Smooth muscle cell of the brain vasculature (primary cell): ENCODE measurements at regions not wholly inside any gene's neighbourhood (a gene's known extent, or its start where the extent isn't known, plus 50 kb on each side); places are given as distances from the start of the nearest gene placed in this dataset.

ENCODE experiments used
- DNase-seq: peaks from one replicate; pipeline ENCODE4 v3.0.0-alpha.2; 2012; ENCODE audit warnings: low read depth, low spot score

- no peak for DNase-seq
These were observed 93.1 kb downstream of the FAT3 start for GRCh38 chr11:92317721-92318120.

DNA sequence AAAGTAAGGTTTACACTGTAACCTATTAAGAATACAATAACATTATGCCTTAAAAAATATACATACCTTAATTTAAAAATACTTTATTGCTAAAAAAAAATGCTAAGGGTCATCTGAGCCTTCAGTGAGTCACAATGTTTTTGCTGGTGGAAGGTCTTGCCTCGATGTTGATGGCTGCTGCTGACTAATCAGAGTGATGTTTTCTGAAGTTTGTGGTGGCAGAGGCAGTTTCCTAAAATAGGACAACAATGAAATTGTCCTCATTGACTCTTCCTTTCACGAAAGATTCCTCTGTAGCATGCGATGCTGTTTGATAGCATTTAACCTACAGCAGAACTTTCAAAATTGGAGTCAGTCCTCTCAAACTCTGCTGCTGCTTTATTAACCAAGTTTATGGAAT lies 97.6 kb downstream of the FAT3 start:
- DNase-seq = no peak

GRCh38 chr11:92324890-92325289 lies 100.3 kb downstream of the FAT3 start:
- DNase-seq = no peak

DNA sequence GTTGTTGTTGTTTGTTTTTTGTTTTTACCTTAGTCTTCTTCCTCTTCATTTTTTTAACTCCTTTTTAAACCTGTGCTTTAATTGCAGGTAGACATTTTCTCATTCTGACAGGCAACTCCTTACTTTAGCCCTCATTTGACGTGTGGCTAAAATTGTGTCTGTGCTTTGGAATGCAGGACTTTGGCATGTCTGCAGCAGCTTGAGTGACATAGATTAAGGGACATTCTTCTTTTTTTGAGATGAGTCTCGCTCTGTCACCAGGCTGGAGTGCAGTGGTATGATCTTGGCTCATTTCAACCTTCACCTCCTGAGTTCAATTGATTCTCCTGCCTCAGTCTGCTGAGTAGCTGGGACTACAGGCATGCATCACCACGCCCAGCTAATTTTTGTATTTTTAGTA lies 100.8 kb downstream of the FAT3 start:
- DNase-seq = no peak

DNA sequence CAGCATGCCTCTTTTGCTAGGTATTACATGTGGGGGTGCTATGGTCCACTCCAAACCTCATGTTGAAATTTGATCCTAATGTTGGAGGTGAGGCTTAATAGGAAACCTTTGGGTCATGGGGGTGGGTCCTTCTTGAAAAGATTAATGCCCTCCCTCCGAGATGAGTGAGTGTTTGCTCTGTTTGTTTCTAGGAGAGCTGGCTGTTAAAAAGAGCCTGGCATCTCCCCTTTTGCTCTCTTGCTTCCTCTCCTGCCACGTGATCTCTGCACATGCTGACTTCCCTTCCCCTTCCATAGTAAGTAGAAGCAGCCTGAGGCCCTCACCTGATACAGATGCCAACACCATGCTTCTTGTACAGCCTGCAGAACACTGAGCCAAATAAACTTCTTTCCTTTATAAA lies 104.5 kb downstream of the FAT3 start:
- no peak for DNase-seq

- no peak for DNase-seq
These were observed 105.0 kb downstream of the FAT3 start for GRCh38 chr11:92329646-92330045.

GRCh38 chr11:92330114-92330513 lies 105.5 kb downstream of the FAT3 start:
- DNase-seq = no peak

- no peak for DNase-seq
These were observed 108.4 kb downstream of the FAT3 start for GRCh38 chr11:92332986-92333385.

DNA sequence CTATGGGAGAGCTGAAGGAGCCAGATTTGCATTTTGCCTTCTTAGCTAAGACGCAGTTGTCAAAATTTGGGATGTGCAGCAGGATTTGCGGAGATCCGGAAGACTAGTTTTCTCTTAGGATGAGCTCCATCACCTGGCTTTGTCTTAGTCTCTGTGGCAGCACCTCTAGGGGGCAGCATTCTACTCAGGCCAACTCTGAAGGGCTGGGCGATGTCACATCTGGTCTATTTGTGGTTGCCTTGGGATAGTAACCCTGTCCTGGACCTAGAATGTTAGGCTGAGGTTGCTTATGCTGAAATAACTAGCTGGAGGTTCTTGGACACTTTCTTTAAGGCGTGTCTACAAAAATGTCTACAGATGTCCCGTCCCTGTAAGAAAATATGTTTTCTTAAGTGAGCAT lies 116.2 kb downstream of the FAT3 start:
- no peak for DNase-seq

GRCh38 chr11:92342034-92342720 lies 117.6 kb downstream of the FAT3 start:
- no peak for DNase-seq

DNA sequence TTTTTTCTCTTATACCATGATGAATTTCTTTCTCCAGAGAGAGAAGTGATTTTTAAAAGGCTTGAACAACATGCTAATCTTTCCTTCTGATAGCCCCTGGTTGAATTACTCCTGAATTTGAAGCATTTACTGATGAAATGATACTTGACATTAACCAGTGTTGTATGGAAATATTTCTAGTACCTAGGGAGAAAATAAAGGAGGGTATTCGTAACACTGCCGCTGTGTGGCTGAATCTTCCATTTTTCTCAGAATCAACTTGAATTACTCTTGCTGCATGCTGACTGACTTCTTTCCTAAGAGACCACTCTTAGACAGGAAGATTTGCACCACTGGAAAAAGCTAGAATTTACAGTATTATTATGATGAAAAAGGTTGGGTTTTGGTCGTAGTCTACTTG lies 118.3 kb downstream of the FAT3 start:
- no peak for DNase-seq

GRCh38 chr11:92346220-92346619 lies 121.6 kb downstream of the FAT3 start:
- no peak for DNase-seq

- DNase-seq = no peak
These were observed 122.8 kb downstream of the FAT3 start for GRCh38 chr11:92347454-92347853.

- no peak for DNase-seq
These were observed 125.0 kb downstream of the FAT3 start for GRCh38 chr11:92349486-92350156.

DNA sequence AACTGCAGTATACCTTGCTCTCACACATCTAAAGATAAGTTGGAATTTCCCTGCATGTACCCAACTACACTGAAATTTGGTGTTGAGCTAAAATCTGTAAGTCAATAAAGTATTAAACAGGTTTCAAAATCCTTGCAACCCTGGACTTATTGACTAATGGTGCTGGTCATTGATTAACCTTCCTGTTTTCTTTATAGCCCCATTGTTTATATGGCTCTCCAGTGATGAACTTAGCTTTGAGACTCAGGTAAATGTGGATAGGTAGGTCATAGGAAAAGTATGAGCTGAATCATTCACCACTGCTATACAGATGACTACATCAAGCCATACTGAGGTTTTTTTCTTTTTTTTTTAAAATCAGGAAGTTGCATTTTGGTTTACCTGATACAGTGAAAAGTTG lies 132.7 kb downstream of the FAT3 start:
- DNase-seq = no peak

DNA sequence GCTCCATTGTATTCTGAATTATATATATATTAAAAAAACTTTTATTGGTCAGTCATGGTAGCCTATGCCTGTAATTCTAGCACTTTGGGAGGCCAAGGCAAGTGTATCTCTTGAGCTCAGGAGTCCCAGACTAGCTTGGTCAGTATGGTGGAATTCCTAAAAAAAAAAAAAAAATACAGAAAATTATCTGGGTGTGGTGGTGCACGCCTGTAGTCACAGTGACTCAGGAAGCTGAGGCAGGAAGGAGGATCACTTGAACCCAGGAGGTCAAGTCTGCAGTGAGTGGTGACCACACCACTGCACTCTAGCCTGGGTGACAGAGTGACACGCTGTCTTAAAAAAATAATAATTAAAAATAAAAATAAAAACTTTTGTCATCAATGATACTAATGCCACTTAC lies 133.2 kb downstream of the FAT3 start:
- no peak for DNase-seq

GRCh38 chr11:92361551-92361950 lies 136.9 kb downstream of the FAT3 start:
- no peak for DNase-seq

GRCh38 chr11:92362989-92363388 lies 138.4 kb downstream of the FAT3 start:
- DNase-seq = no peak

DNA sequence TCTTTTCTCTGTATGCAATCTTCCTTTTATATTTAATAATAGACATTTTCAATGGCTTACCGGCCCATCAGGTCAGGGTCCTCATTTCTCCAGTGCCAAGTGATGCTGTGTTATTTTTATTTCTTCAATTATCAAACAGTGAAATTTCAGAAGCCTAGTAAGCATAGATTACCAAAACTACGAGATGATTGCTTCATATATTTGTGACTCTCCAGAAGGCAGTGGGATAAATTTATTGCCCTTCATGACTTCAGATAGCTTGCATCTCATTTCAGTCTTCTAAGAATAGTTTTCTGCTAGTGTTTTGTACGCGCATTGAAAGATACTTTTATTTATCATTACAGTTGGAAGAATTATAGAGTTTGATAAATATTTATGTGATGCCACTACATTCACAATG lies 139.6 kb downstream of the FAT3 start:
- no peak for DNase-seq

DNA sequence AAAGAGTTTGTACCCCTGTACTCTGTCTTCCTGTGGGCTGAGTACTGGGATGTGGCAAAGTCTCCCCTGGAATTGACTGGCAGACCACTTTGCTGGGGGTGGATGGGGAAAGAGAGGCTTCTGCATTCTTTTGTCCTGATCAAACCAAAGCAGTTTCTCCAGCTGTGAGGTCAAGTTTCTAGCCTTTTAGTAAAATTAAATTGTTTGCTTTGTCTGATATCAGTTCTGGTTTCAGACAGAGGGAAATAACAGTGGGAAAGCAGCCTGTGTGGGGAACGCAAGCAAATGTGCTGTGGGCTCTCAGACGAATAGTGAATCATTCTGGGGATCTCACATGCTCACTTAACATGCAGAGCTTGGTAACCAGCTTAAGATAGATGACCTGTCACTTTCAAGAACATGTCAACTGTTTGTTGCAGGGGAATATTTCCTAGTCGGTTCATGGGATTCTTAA lies 151.6 kb downstream of the FAT3 start:
- DNase-seq = peak; percentile 53

DNA sequence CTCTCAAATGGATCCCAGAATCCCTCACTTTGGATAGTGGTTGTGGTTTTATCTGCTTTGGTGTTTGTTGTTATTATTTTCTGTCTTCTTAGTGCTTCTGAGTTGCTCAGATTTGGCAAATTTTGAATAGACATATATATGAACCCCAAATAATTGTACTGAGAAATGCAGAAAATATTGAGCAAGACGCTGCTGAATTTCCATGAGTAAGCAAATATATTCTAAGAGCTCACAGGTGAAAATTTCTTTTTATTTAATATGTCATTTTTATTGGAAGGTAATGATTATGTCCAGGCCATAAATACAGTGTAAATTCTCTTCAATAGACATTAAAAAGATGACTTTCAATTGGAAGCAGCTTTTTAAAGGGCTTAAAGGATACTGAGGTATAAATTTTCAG lies 152.1 kb downstream of the FAT3 start:
- DNase-seq = no peak

DNA sequence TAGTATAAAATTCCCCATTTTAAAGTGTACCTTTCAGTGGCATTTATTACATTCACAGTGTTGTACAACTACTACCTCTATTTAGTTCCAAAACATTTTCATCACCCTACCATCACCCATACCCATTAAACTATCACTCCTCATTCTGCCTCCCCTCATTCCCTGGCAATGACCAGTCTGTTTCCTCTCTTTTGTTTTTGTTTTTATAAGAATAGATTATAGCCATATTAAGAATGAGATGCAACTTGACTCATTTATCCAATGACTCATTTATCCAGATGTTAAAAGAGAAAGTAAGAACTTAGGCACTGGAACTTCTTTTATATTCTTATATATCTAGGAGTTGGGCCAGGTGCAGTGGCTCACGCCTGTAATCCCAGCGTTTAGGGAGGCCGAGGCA lies 156.3 kb downstream of the FAT3 start:
- no peak for DNase-seq

GRCh38 chr11:92382311-92382710 lies 157.7 kb downstream of the FAT3 start:
- no peak for DNase-seq

DNA sequence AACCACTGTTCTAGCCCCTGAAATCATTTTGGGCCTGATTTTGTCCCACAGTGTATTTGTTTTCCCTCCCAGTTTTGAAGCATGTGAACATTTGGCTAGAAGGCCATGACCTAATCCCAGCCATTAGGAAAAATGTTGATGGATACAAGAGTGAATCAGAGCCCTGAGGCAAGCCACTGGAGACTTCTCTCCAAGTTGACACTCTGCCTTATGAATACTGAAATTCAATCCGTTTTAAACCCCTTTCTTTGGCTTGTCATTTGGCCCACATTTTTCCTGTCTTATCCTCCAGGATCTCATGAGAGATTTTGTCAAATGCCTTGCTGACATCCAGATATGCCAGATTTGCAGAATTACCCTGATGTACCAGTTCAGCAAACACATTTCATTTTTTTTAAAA lies 158.8 kb downstream of the FAT3 start:
- DNase-seq = no peak
